ENCODE measurements at regions not wholly inside any gene's neighbourhood (a gene's known extent, or its start where the extent isn't known, plus 50 kb on each side); places are given as distances from the start of the nearest gene placed in this dataset.
"Not testable (repeated sequence)": the region's sequence is repeated elsewhere in the genome, so short reads cannot be mapped to it uniquely, and the experiment has no call there.

GRCh38 chr1:794310-794709 lies 107.9 kb upstream of the OR4F16 start:
- H3K27me3 ChIP-seq (ENCODE audit: control insufficient read depth, insufficient read depth, low read length); H3K36me3 ChIP-seq (ENCODE audit: control insufficient read depth, insufficient read depth, low read length); H3K4ac ChIP-seq (ENCODE audit: low read depth, low read length); H4K91ac ChIP-seq (ENCODE audit: insufficient read depth, low read depth, low read length); H3K23ac ChIP-seq (ENCODE audit: low read depth, low read length); H2BK20ac ChIP-seq (ENCODE audit: low read depth, low read length); H2BK5ac ChIP-seq (ENCODE audit: low read depth, low read length, poor library complexity, severe bottlenecking); H2AFZ ChIP-seq (replicated peaks; ENCODE audit: low read length, poor library complexity); dilution Hi-C loops (cut with HindIII; ENCODE audit: low sequenced_read_pairs, unreplicated experiment); BruUV-seq (replicated peaks); intact Hi-C loops (cut with micrococcal nuclease); H3K9me3 ChIP-seq (ENCODE audit: control insufficient read depth, insufficient read depth, low read length); H3K27ac ChIP-seq (ENCODE audit: insufficient read depth, low read length); ATAC-seq (ENCODE audit: low read depth); H3K4me2 ChIP-seq (ENCODE audit: low read depth, low read length); H3K79me1 ChIP-seq (ENCODE audit: low read depth in 1 of 2, low read length in 2 of 2); DNase-seq; in situ Hi-C loops (cut with MboI; ENCODE audit: low sequenced_read_pairs); H4K5ac ChIP-seq (ENCODE audit: low read depth, low read length); H4K8ac ChIP-seq (ENCODE audit: low read depth in 2 of 2, low read length in 2 of 2); H2AK9ac ChIP-seq (replicated peaks; ENCODE audit: low read depth, low read length, poor library complexity); H2BK15ac ChIP-seq (ENCODE audit: low read depth, low read length); H3K14ac ChIP-seq (replicated peaks; ENCODE audit: low read depth, low read length); CTCF ChIA-PET; H2AK5ac ChIP-seq (ENCODE audit: low read depth, low read length); H3K9ac ChIP-seq (ENCODE audit: low read depth, low read length); H3K4me3 ChIP-seq (ENCODE audit: insufficient read depth, low read depth, low read length); H3K9me1 ChIP-seq (ENCODE audit: insufficient read depth, low read length); H3K4me1 ChIP-seq (ENCODE audit: control insufficient read depth, insufficient read depth, low read length); POLR2A ChIA-PET (ENCODE audit: unreplicated experiment); H3K56ac ChIP-seq (ENCODE audit: extremely low read depth, insufficient read depth, low read length); H4K20me1 ChIP-seq (ENCODE audit: insufficient read depth, low read length); H2BK120ac ChIP-seq (ENCODE audit: low read depth, low read length); H3K18ac ChIP-seq (ENCODE audit: low read depth, low read length): not testable (repeated sequence)
- WGBS, 2 experiments (ENCODE audit: extremely low coverage in 2 of 2, insufficient read length in 1 of 2) = no CpG with 5 or more reads among the region's 6 CpGs

- not testable (repeated sequence) for H2AFZ ChIP-seq (replicated peaks; ENCODE audit: low read length, poor library complexity)
Observed at GRCh38 chr1:794918-795584, 108.6 kb upstream of the OR4F16 start.

More at GRCh38 chr1:794918-795584, 108.6 kb upstream of the OR4F16 start:
- dilution Hi-C loops (cut with HindIII; ENCODE audit: low sequenced_read_pairs, unreplicated experiment); H4K91ac ChIP-seq (ENCODE audit: insufficient read depth, low read depth, low read length); H3K27ac ChIP-seq (ENCODE audit: insufficient read depth, low read length); H3K27me3 ChIP-seq (ENCODE audit: control insufficient read depth, insufficient read depth, low read length); H3K79me1 ChIP-seq (ENCODE audit: low read depth in 1 of 2, low read length in 2 of 2); ATAC-seq (ENCODE audit: low read depth); H3K18ac ChIP-seq (ENCODE audit: low read depth, low read length); H4K5ac ChIP-seq (ENCODE audit: low read depth, low read length); H2BK20ac ChIP-seq (ENCODE audit: low read depth, low read length); H4K20me1 ChIP-seq (ENCODE audit: insufficient read depth, low read length); H3K4me2 ChIP-seq (ENCODE audit: low read depth, low read length); H3K56ac ChIP-seq (ENCODE audit: extremely low read depth, insufficient read depth, low read length); H2AK5ac ChIP-seq (ENCODE audit: low read depth, low read length); H2BK5ac ChIP-seq (ENCODE audit: low read depth, low read length, poor library complexity, severe bottlenecking); H2BK120ac ChIP-seq (ENCODE audit: low read depth, low read length); H3K36me3 ChIP-seq (ENCODE audit: control insufficient read depth, insufficient read depth, low read length); H2AK9ac ChIP-seq (replicated peaks; ENCODE audit: low read depth, low read length, poor library complexity); H3K9ac ChIP-seq (ENCODE audit: low read depth, low read length); H3K23ac ChIP-seq (ENCODE audit: low read depth, low read length); H3K14ac ChIP-seq (replicated peaks; ENCODE audit: low read depth, low read length); DNase-seq; BruUV-seq (replicated peaks); H3K9me1 ChIP-seq (ENCODE audit: insufficient read depth, low read length); H4K8ac ChIP-seq (ENCODE audit: low read depth in 2 of 2, low read length in 2 of 2); H2BK15ac ChIP-seq (ENCODE audit: low read depth, low read length); H3K4ac ChIP-seq (ENCODE audit: low read depth, low read length); in situ Hi-C loops (cut with MboI; ENCODE audit: low sequenced_read_pairs); intact Hi-C loops (cut with micrococcal nuclease); POLR2A ChIA-PET (ENCODE audit: unreplicated experiment); CTCF ChIA-PET; H3K4me1 ChIP-seq (ENCODE audit: control insufficient read depth, insufficient read depth, low read length); H3K9me3 ChIP-seq (ENCODE audit: control insufficient read depth, insufficient read depth, low read length); H3K4me3 ChIP-seq (ENCODE audit: insufficient read depth, low read depth, low read length): not testable (repeated sequence)
- no CpG with 5 or more reads among the region's 9 CpGs for WGBS, 2 experiments (ENCODE audit: extremely low coverage in 2 of 2, insufficient read length in 1 of 2)
